ENCODE measurements at regions not wholly inside any gene's neighbourhood (a gene's known extent, or its start where the extent isn't known, plus 50 kb on each side); places are given as distances from the start of the nearest gene placed in this dataset.

GRCh38 chr13:99143904-99144303, 56.8 kb upstream of the UBAC2 start:
- TF ChIP-seq, protein P1, sequence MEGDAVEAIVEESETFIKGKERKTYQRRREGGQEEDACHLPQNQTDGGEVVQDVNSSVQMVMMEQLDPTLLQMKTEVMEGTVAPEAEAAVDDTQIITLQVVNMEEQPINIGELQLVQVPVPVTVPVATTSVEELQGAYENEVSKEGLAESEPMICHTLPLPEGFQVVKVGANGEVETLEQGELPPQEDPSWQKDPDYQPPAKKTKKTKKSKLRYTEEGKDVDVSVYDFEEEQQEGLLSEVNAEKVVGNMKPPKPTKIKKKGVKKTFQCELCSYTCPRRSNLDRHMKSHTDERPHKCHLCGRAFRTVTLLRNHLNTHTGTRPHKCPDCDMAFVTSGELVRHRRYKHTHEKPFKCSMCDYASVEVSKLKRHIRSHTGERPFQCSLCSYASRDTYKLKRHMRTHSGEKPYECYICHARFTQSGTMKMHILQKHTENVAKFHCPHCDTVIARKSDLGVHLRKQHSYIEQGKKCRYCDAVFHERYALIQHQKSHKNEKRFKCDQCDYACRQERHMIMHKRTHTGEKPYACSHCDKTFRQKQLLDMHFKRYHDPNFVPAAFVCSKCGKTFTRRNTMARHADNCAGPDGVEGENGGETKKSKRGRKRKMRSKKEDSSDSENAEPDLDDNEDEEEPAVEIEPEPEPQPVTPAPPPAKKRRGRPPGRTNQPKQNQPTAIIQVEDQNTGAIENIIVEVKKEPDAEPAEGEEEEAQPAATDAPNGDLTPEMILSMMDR (IDR thresholded peaks at IDR 0.05 in 4 of 5, conservative IDR thresholded peaks at IDR 0.05 in 1 of 5): no peak
- no peak for TF ChIP-seq POLR2A (IDR thresholded peaks at IDR 0.05)

All from gastrocnemius medialis (tissue), 4 donors.